Thymus (tissue), 11 donors: ENCODE measurements at regions not wholly inside any gene's neighbourhood (a gene's known extent, or its start where the extent isn't known, plus 50 kb on each side); places are given as distances from the start of the nearest gene placed in this dataset.

Experiments
- DNase-seq, 9 donors: peaks; one replicate each; pipeline ENCODE4 v3.0.0-alpha.2; 2013; ENCODE audit warnings: low spot score in 9 of 9, low read depth in 6 of 9, missing footprints in 1 of 9
- H3K27ac ChIP-seq, 2 donors: one replicate each; pipeline ENCODE4 v1.5.1; 2013; ENCODE audit warnings: control low read depth in 1 of 2, low read depth in 1 of 2, low read length in 1 of 2, mild to moderate bottlenecking in 1 of 2, moderate library complexity in 1 of 2
- H3K27me3 ChIP-seq, 2 donors: one replicate each; pipeline ENCODE4 v1.5.1; 2013; ENCODE audit warnings: low read length in 1 of 2; ENCODE audit not compliant: control insufficient read depth in 2 of 2, insufficient read depth in 1 of 2
- H3K36me3 ChIP-seq, 2 donors: one replicate each; pipeline ENCODE4 v1.5.1; 2013; ENCODE audit warnings: low read length in 1 of 2, mild to moderate bottlenecking in 1 of 2, moderate library complexity in 1 of 2; ENCODE audit not compliant: control insufficient read depth in 2 of 2, insufficient read depth in 2 of 2
- H3K4me1 ChIP-seq, 2 donors: one replicate each; pipeline ENCODE4 v1.5.1; 2013; ENCODE audit warnings: low read length in 2 of 2; ENCODE audit not compliant: control insufficient read depth in 2 of 2, insufficient read depth in 2 of 2
- H3K4me3 ChIP-seq, 2 donors: one replicate each; pipeline ENCODE4 v1.5.1; 2013; ENCODE audit warnings: low read length in 2 of 2, control low read depth in 1 of 2, mild to moderate bottlenecking in 1 of 2
- H3K9me3 ChIP-seq, 2 donors: one replicate each; pipeline ENCODE4 v1.5.1; 2013; ENCODE audit warnings: low read length in 1 of 2, mild to moderate bottlenecking in 1 of 2; ENCODE audit not compliant: control insufficient read depth in 2 of 2, insufficient read depth in 1 of 2
- WGBS: extraction: QIAGEN DNeasy Blood & Tissue Kit; methylation state at CpG from one replicate; pipeline ENCODE4 v1.1.7; 2013; 5-methylcytosine and 5-hydroxymethylcytosine counted together
- donor health status: healthy.

GRCh38 chr1:56331892-56332567 lies 247.3 kb downstream of the PLPP3 start:
- Histone ChIP-seq H3K27me3 (no peaks in the 10 kb centered on the region), H3K4me1 (no peaks in the 10 kb centered on the region), H3K36me3 (no peaks in the 10 kb centered on the region), H3K9me3 (no peaks in the 10 kb centered on the region), H3K27ac (no peak overlapping the region), H3K4me3 (no peak overlapping the region)
- no peak for DNase-seq
- 86% methylated on average over 12 of the region's 12 CpGs for WGBS

- H3K4me3 ChIP-seq: no peak overlapping the region
- H3K27ac ChIP-seq: no peak overlapping the region
- no peaks in the 10 kb centered on the region for H3K36me3 ChIP-seq
- H3K27me3 ChIP-seq: no peaks in the 10 kb centered on the region
- H3K9me3 ChIP-seq: no peaks in the 10 kb centered on the region
- WGBS: 96% methylated on average over 2 of the region's 2 CpGs
- H3K4me1 ChIP-seq: no peaks in the 10 kb centered on the region
- DNase-seq: no peak
Observed at GRCh38 chr1:56331207-56331891, 248.0 kb downstream of the PLPP3 start.

- Histone ChIP-seq H3K4me1 (no peaks in the 10 kb centered on the region), H3K27ac (no peak overlapping the region), H3K36me3 (no peaks in the 10 kb centered on the region), H3K27me3 (no peaks in the 10 kb centered on the region), H3K4me3 (no peak overlapping the region), H3K9me3 (no peaks in the 10 kb centered on the region)
- 91% methylated on average over 1 of the region's 1 CpG for WGBS
- peak in 2 of 9 donors; percentile 2 to 14 for DNase-seq
Observed at GRCh38 chr1:56330391-56331026, 248.9 kb downstream of the PLPP3 start.

- no peak overlapping the region for H3K27ac ChIP-seq
- no peaks in the 10 kb centered on the region for H3K36me3 ChIP-seq
- H3K4me1 ChIP-seq: no peaks in the 10 kb centered on the region
- H3K4me3 ChIP-seq: no peak overlapping the region
- no peaks in the 10 kb centered on the region for H3K9me3 ChIP-seq
- no peaks in the 10 kb centered on the region for H3K27me3 ChIP-seq
- DNase-seq: no peak
- 97% methylated on average over 1 of the region's 1 CpG for WGBS
Observed at GRCh38 chr1:56329970-56330369, 249.4 kb downstream of the PLPP3 start.

- no peaks in the 10 kb centered on the region for H3K4me1 ChIP-seq
- no peak overlapping the region for H3K27ac ChIP-seq
- WGBS: 87% methylated on average over 1 of the region's 1 CpG
- no peak overlapping the region for H3K4me3 ChIP-seq
- H3K36me3 ChIP-seq: no peaks in the 10 kb centered on the region
- no peaks in the 10 kb centered on the region for H3K27me3 ChIP-seq
- H3K9me3 ChIP-seq: no peaks in the 10 kb centered on the region
- DNase-seq: no peak
Observed at GRCh38 chr1:56327195-56327594, 252.2 kb downstream of the PLPP3 start.

GRCh38 chr1:56326056-56326455 lies 253.3 kb downstream of the PLPP3 start:
- H3K36me3 ChIP-seq: no peaks in the 10 kb centered on the region
- 90% methylated on average over 3 of the region's 3 CpGs for WGBS
- no peaks in the 10 kb centered on the region for H3K9me3 ChIP-seq

GRCh38 chr1:56324504-56324903 lies 254.9 kb downstream of the PLPP3 start:
- no peak for DNase-seq
- H3K36me3 ChIP-seq: no peaks in the 10 kb centered on the region
- no peaks in the 10 kb centered on the region for H3K27me3 ChIP-seq
- H3K27ac ChIP-seq: no peak overlapping the region
- no peak overlapping the region for H3K4me3 ChIP-seq
- H3K4me1 ChIP-seq: no peaks in the 10 kb centered on the region
- H3K9me3 ChIP-seq: no peaks in the 10 kb centered on the region
- 97% methylated on average over 1 of the region's 1 CpG for WGBS

More at GRCh38 chr1:56326056-56326455, 253.3 kb downstream of the PLPP3 start:
- Histone ChIP-seq H3K27me3 (no peaks in the 10 kb centered on the region), H3K4me1 (no peaks in the 10 kb centered on the region), H3K27ac (no peak overlapping the region), H3K4me3 (no peak overlapping the region)
- DNase-seq: no peak

- DNase-seq: no peak
- WGBS: 96% methylated on average over 3 of the region's 3 CpGs
Observed at GRCh38 chr1:56322211-56322610, 257.2 kb downstream of the PLPP3 start.

GRCh38 chr1:56321150-56321490 lies 258.2 kb downstream of the PLPP3 start:
- H3K27ac ChIP-seq: no peak overlapping the region
- no peaks in the 10 kb centered on the region for H3K27me3 ChIP-seq
- H3K4me3 ChIP-seq: no peak overlapping the region
- no peaks in the 10 kb centered on the region for H3K4me1 ChIP-seq
- DNase-seq: no peak
- WGBS: 97% methylated on average over 4 of the region's 4 CpGs
- no peaks in the 10 kb centered on the region for H3K36me3 ChIP-seq
- no peaks in the 10 kb centered on the region for H3K9me3 ChIP-seq

More at GRCh38 chr1:56322211-56322610, 257.2 kb downstream of the PLPP3 start:
- H3K27ac ChIP-seq: no peak overlapping the region
- no peaks in the 10 kb centered on the region for H3K36me3 ChIP-seq
- no peaks in the 10 kb centered on the region for H3K4me1 ChIP-seq
- H3K27me3 ChIP-seq: no peaks in the 10 kb centered on the region
- H3K9me3 ChIP-seq: no peaks in the 10 kb centered on the region
- H3K4me3 ChIP-seq: no peak overlapping the region
